Fibroblast of lung (primary cell): ENCODE measurements at regions not wholly inside any gene's neighbourhood (a gene's known extent, or its start where the extent isn't known, plus 50 kb on each side); places are given as distances from the start of the nearest gene placed in this dataset.
"Not testable (repeated sequence)": the region's sequence is repeated elsewhere in the genome, so short reads cannot be mapped to it uniquely, and the experiment has no call there.

ENCODE experiments used
- DNase-seq, 2 donors: peaks; one replicate each; pipeline versions ENCODE4 v3.0.0 to v3.0.0-alpha.2; 2010; ENCODE audit warnings: low read depth in 2 of 2
- H2AFZ ChIP-seq: 2 replicates; pipeline ENCODE4 v1.5.1; 2012; ENCODE audit warnings: low read length, control low read depth, inconsistent platforms
- H3K27ac ChIP-seq: 2 replicates; pipeline ENCODE4 v1.5.1; 2011; ENCODE audit warnings: low read length, control low read depth; ENCODE audit not compliant: insufficient read depth
- H3K27me3 ChIP-seq: 2 replicates; pipeline ENCODE4 v1.5.1; 2011; ENCODE audit warnings: mild to moderate bottlenecking, low read length; ENCODE audit not compliant: control insufficient read depth, insufficient read depth
- H3K36me3 ChIP-seq: 2 replicates; pipeline ENCODE4 v1.5.1; 2011; ENCODE audit warnings: low read length; ENCODE audit not compliant: control insufficient read depth, insufficient read depth
- H3K4me1 ChIP-seq: 2 replicates; pipeline ENCODE4 v1.5.1; 2011; ENCODE audit warnings: low read length; ENCODE audit not compliant: control insufficient read depth, insufficient read depth; ENCODE audit errors: extremely low read depth
- H3K4me2 ChIP-seq: 2 replicates; pipeline ENCODE4 v1.5.1; 2011; ENCODE audit warnings: low read length, control low read depth; ENCODE audit not compliant: insufficient read depth; ENCODE audit errors: extremely low read depth
- H3K4me3 ChIP-seq, 4 experiments: fragments of 200-600 bp in 1 of 4; sonication (generic) in 1 of 4; replicated peaks in 1 of 4; 2 replicates each; pipeline ENCODE4 v1.5.1; 2011 to 2016; ENCODE audit warnings: low read length in 4 of 4, low read depth in 3 of 4, mild to moderate bottlenecking in 3 of 4, control low read depth in 2 of 4, inconsistent platforms in 1 of 4, mixed read lengths in 1 of 4; ENCODE audit not compliant: insufficient read depth in 1 of 4; ENCODE audit errors: control extremely low read depth in 1 of 4
- H3K79me2 ChIP-seq: 2 replicates; pipeline ENCODE4 v1.5.1; 2012; ENCODE audit warnings: mild to moderate bottlenecking, low read length, inconsistent platforms; ENCODE audit not compliant: control insufficient read depth, insufficient read depth
- H3K9ac ChIP-seq: 2 replicates; pipeline ENCODE4 v1.5.1; 2011; ENCODE audit warnings: mild to moderate bottlenecking, low read length, control low read depth; ENCODE audit not compliant: insufficient read depth
- H3K9me3 ChIP-seq: 2 replicates; pipeline ENCODE4 v1.5.1; 2012; ENCODE audit warnings: low read depth, low read length; ENCODE audit not compliant: control insufficient read depth, insufficient read depth
- H4K20me1 ChIP-seq: 2 replicates; pipeline ENCODE4 v1.5.1; 2011; ENCODE audit warnings: low read length; ENCODE audit not compliant: control insufficient read depth, insufficient read depth; ENCODE audit errors: extremely low read depth
- EZH2 ChIP-seq: IDR thresholded peaks from 2 replicates; pipeline ENCODE4 v1.5.1; 2012; ENCODE audit warnings: low read length, control low read depth, mild to moderate bottlenecking; ENCODE audit errors: missing control alignments
- TF ChIP-seq, protein P1 (sequence below), 2 donors: IDR thresholded peaks in 1 of 2; conservative IDR thresholded peaks in 1 of 2; 1 replicate in 1 of 2; 2 replicates in 1 of 2; pipeline ENCODE4 v1.5.1; 2011 to 2012; ENCODE audit warnings: low read length in 2 of 2, control low read depth in 1 of 2, inconsistent platforms in 1 of 2, low read depth in 1 of 2, mild to moderate bottlenecking in 1 of 2

DNA sequence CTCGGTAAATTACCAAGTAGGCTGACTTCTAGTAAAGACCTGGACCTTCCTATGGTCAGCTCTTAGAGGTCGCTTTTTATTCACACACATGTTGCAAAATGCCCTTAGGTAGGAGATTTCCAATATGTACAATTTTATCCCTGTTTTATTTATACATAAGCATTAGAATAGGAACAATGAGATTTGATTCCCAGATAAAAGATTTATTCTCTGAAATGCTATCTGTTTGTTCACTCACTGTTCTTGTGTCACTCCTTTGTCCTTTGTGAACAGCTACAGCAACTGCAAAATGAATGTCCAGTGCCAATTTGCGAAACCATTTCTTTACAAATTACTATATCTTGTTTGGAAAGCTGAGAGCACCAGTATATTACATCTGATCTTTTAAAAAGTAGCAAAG is 991.5 kb upstream of the TYRP1 start:
- H3K27me3 ChIP-seq = no peaks in the 10 kb centered on the region
- H3K27ac ChIP-seq = no peak overlapping the region
- TF ChIP-seq, protein P1, sequence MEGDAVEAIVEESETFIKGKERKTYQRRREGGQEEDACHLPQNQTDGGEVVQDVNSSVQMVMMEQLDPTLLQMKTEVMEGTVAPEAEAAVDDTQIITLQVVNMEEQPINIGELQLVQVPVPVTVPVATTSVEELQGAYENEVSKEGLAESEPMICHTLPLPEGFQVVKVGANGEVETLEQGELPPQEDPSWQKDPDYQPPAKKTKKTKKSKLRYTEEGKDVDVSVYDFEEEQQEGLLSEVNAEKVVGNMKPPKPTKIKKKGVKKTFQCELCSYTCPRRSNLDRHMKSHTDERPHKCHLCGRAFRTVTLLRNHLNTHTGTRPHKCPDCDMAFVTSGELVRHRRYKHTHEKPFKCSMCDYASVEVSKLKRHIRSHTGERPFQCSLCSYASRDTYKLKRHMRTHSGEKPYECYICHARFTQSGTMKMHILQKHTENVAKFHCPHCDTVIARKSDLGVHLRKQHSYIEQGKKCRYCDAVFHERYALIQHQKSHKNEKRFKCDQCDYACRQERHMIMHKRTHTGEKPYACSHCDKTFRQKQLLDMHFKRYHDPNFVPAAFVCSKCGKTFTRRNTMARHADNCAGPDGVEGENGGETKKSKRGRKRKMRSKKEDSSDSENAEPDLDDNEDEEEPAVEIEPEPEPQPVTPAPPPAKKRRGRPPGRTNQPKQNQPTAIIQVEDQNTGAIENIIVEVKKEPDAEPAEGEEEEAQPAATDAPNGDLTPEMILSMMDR (conservative IDR thresholded peaks at IDR 0.05 in 1 of 2, IDR thresholded peaks at IDR 0.05 in 1 of 2; ENCODE audit: low read depth in 1 of 2, low read length in 2 of 2) = no peak
- TF ChIP-seq EZH2 = no peak
- H2AFZ ChIP-seq = no peak overlapping the region
- H3K9ac ChIP-seq = no peak overlapping the region
- no peak overlapping the region for H3K4me2 ChIP-seq
- no peaks in the 10 kb centered on the region for H3K36me3 ChIP-seq
- H4K20me1 ChIP-seq = no peaks in the 10 kb centered on the region
- no peak for DNase-seq
- no peaks in the 10 kb centered on the region for H3K79me2 ChIP-seq
- H3K4me1 ChIP-seq = no peaks in the 10 kb centered on the region
- no peaks in the 10 kb centered on the region for H3K9me3 ChIP-seq
- H3K4me3 ChIP-seq = no peak overlapping the region

DNA sequence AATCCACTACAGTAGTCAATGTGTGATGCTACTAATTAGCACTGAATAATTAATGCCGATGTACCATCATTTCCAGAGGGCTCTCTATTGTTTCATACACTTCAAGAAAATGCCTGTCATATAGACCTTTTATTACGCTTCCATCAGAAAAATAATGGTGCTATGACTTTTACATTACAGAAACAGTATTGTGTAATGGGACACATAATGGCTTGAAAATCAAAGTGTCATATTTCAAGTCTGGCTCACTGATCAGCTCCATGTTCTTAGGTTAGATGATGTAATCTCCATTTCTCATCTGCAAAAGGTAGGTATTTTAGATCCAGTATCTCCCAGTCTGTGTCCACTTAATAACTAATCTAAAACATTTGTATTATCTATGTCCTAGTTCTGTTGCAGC is 990.6 kb upstream of the TYRP1 start:
- Histone ChIP-seq H4K20me1 (no peaks in the 10 kb centered on the region), H3K9ac (no peak overlapping the region), H2AFZ (no peak overlapping the region), H3K4me3 (no peak overlapping the region), H3K27ac (no peak overlapping the region), H3K9me3 (no peaks in the 10 kb centered on the region), H3K36me3 (no peaks in the 10 kb centered on the region), H3K4me2 (no peak overlapping the region), H3K27me3 (no peaks in the 10 kb centered on the region), H3K4me1 (no peaks in the 10 kb centered on the region), H3K79me2 (no peaks in the 10 kb centered on the region)
- TF ChIP-seq, protein P1 (conservative IDR thresholded peaks at IDR 0.05 in 1 of 2, IDR thresholded peaks at IDR 0.05 in 1 of 2; ENCODE audit: low read depth in 1 of 2, low read length in 2 of 2) = no peak
- no peak for TF ChIP-seq EZH2
- DNase-seq = no peak

DNA sequence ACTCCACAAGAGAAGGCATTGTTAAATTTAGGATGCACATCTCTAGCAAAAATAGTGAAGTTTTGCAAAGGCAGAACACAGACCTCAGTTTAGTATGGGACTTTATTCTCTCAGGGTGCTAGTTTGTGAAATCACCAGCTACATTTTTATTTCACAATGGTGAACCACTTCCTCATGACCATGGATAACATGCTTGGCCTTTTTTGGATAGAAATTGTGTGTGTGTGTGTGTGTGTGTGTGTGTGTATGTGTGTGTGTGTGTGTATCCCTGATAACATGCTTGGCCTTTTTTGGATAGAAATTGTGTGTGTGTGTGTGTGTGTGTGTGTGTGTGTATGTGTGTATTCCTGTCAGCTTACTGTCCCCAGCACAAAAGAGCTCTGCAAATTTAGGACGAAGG is 989.0 kb upstream of the TYRP1 start:
- H3K4me1 ChIP-seq, H3K36me3 ChIP-seq, DNase-seq, H3K79me2 ChIP-seq, H4K20me1 ChIP-seq, H2AFZ ChIP-seq, H3K27me3 ChIP-seq, H3K9ac ChIP-seq, H3K4me2 ChIP-seq, H3K9me3 ChIP-seq, H3K4me3 ChIP-seq, H3K27ac ChIP-seq: not testable (repeated sequence)

DNA sequence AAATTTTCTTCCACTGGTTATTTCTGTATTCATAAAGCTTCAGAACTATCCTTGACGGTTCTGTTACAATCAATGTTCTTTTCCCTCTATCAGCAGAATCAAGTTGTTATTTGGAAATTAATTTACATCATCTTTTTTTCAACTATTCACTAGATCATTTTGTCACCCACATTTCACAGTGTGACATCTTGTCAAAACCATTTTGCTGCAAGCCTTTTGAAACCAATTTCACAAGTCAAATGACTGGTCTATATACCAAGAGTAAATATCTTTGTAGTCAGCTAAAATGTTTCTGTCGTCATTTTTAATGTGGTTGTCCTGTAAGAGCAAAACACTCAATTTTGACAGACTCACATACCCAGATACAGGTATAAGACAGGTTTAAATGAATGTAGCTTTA is 984.3 kb upstream of the TYRP1 start:
- Histone ChIP-seq H3K79me2 (no peaks in the 10 kb centered on the region), H4K20me1 (no peaks in the 10 kb centered on the region), H3K4me3 (no peak overlapping the region), H3K9me3 (no peaks in the 10 kb centered on the region), H3K9ac (no peak overlapping the region), H3K4me1 (no peaks in the 10 kb centered on the region), H3K4me2 (no peak overlapping the region), H2AFZ (no peak overlapping the region), H3K36me3 (no peaks in the 10 kb centered on the region), H3K27ac (no peak overlapping the region), H3K27me3 (no peaks in the 10 kb centered on the region)
- no peak for DNase-seq
- TF ChIP-seq, protein P1 (conservative IDR thresholded peaks at IDR 0.05 in 1 of 2, IDR thresholded peaks at IDR 0.05 in 1 of 2; ENCODE audit: low read depth in 1 of 2, low read length in 2 of 2) = no peak
- TF ChIP-seq EZH2 = no peak
